ENCODE measurements at regions not wholly inside any gene's neighbourhood (a gene's known extent, or its start where the extent isn't known, plus 50 kb on each side); places are given as distances from the start of the nearest gene placed in this dataset.

DNA sequence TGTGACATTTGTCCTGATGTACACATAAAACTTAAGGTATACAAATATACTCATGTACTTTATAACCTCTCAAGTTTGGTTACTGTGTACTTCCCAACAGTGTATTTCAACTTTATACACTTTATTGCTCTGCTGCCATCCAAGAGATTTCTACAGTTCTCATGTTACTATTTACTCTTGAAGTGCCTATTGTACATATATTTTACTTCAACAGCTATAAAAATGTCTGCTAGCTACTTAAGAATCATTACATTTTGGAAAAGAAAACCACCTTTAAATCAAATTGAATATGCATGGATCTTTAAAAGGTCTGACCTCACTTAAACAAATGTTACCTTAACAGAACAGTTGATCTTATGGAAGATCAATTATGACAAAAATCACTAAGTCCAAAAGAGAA, 1056.4 kb downstream of the ADGRL3 start:
- H3K36me3 ChIP-seq (ENCODE audit: insufficient read depth, low read length), result no peaks in the 10 kb centered on the region
- no peaks in the 10 kb centered on the region for H3K27me3 ChIP-seq (ENCODE audit: insufficient read depth, low read length)
- no peak overlapping the region for H2AFZ ChIP-seq (ENCODE audit: low read length, unreplicated experiment)
- H3K27ac ChIP-seq (ENCODE audit: low read depth, low read length), result no peak overlapping the region
- H3K4me1 ChIP-seq (ENCODE audit: control insufficient read depth, insufficient read depth, low read length, unreplicated experiment), result no peaks in the 10 kb centered on the region
- no peaks in the 10 kb centered on the region for H3K79me2 ChIP-seq (ENCODE audit: control insufficient read depth, insufficient read depth, low read length, unreplicated experiment)
- no peak overlapping the region for H3K4me3 ChIP-seq (ENCODE audit: low read depth, low read length)

DNA sequence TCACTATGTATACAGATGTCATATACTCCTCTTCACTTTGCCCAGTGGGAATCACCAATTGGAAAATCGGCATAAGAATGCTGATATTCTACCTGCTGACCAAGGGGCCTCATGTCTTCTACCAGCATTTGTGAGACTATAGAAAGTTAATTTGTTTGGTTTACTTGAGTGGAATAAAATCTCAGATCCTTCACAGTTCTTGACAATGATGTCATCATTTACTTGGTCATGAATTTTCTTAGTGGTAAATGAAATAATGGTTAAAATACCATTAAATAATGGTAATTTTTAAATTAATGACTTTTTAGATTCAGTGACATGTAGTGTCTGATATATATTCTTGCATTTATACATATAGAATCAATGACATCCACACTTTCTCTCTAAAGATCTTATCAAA, 1052.6 kb downstream of the ADGRL3 start:
- Histone ChIP-seq H3K79me2 (ENCODE audit: control insufficient read depth, insufficient read depth, low read length, unreplicated experiment) (no peaks in the 10 kb centered on the region), H3K27me3 (ENCODE audit: insufficient read depth, low read length) (no peaks in the 10 kb centered on the region), H3K36me3 (ENCODE audit: insufficient read depth, low read length) (no peaks in the 10 kb centered on the region), H2AFZ (ENCODE audit: low read length, unreplicated experiment) (no peak overlapping the region), H3K4me3 (ENCODE audit: low read depth, low read length) (no peak overlapping the region), H3K27ac (ENCODE audit: low read depth, low read length) (no peak overlapping the region), H3K4me1 (ENCODE audit: control insufficient read depth, insufficient read depth, low read length, unreplicated experiment) (no peaks in the 10 kb centered on the region)

GRCh38 chr4:62250100-62250499, 1050.0 kb downstream of the ADGRL3 start:
- no peak overlapping the region for H3K27ac ChIP-seq (ENCODE audit: low read depth, low read length)
- no peak overlapping the region for H3K4me3 ChIP-seq (ENCODE audit: low read depth, low read length)
- no peaks in the 10 kb centered on the region for H3K4me1 ChIP-seq (ENCODE audit: control insufficient read depth, insufficient read depth, low read length, unreplicated experiment)
- H2AFZ ChIP-seq (ENCODE audit: low read length, unreplicated experiment), result no peak overlapping the region
- H3K27me3 ChIP-seq (ENCODE audit: insufficient read depth, low read length), result no peaks in the 10 kb centered on the region
- no peaks in the 10 kb centered on the region for H3K36me3 ChIP-seq (ENCODE audit: insufficient read depth, low read length)
- no peaks in the 10 kb centered on the region for H3K79me2 ChIP-seq (ENCODE audit: control insufficient read depth, insufficient read depth, low read length, unreplicated experiment)

DNA sequence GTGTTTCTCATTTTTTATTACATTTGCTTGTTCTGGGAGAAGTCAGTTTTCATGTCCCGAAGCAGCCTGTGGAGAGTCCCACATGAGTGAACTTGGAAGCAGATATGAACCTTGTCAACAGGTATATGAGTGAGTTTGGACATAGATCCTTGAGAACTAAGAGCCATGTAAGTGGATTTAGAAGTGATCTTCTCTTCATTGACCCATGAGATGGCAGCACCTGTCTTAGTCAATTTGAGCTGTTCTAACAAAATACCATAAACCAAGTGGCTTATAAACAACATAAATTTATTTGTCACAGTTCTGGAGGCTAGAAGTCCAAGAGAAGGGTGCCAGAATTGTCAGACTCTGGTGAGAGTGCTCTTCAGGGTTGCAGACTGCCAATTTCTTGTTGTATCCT, 1043.8 kb downstream of the ADGRL3 start:
- Histone ChIP-seq H3K4me3 (ENCODE audit: low read depth, low read length) (no peak overlapping the region), H3K4me1 (ENCODE audit: control insufficient read depth, insufficient read depth, low read length, unreplicated experiment) (no peaks in the 10 kb centered on the region), H3K79me2 (ENCODE audit: control insufficient read depth, insufficient read depth, low read length, unreplicated experiment) (no peaks in the 10 kb centered on the region), H3K27me3 (ENCODE audit: insufficient read depth, low read length) (no peaks in the 10 kb centered on the region), H2AFZ (ENCODE audit: low read length, unreplicated experiment) (no peak overlapping the region), H3K36me3 (ENCODE audit: insufficient read depth, low read length) (no peaks in the 10 kb centered on the region), H3K27ac (ENCODE audit: low read depth, low read length) (no peak overlapping the region)

DNA sequence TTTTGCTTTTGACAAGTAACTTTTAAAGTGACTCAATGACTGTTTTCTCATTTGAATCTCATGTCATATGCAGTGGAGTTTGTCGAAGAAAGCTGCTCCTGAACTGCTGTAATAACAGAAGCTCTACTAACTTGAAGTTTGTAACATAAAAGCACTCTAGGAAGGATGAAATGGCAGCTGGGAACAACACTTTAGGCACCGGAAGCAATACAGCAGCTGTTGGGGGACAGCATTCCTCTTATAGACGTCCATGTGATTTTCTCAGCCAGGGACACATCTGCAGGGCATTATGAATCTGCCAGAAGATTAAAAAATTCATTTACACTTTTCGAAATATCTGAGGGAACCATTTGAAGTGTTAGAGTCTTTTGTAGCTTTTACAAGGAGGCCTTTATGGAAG, 1035.8 kb downstream of the ADGRL3 start:
- H3K79me2 ChIP-seq (ENCODE audit: control insufficient read depth, insufficient read depth, low read length, unreplicated experiment), result no peaks in the 10 kb centered on the region
- H3K4me1 ChIP-seq (ENCODE audit: control insufficient read depth, insufficient read depth, low read length, unreplicated experiment), result no peaks in the 10 kb centered on the region
- H2AFZ ChIP-seq (ENCODE audit: low read length, unreplicated experiment), result no peak overlapping the region

GRCh38 chr4:62232814-62233213, 1032.7 kb downstream of the ADGRL3 start:
- Histone ChIP-seq H2AFZ (ENCODE audit: low read length, unreplicated experiment) (no peak overlapping the region), H3K4me3 (ENCODE audit: low read depth, low read length) (no peak overlapping the region)

More for the DNA sequence above, 1035.8 kb downstream of the ADGRL3 start:
- H3K27ac ChIP-seq (ENCODE audit: low read depth, low read length), result no peak overlapping the region
- H3K36me3 ChIP-seq (ENCODE audit: insufficient read depth, low read length), result no peaks in the 10 kb centered on the region
- no peaks in the 10 kb centered on the region for H3K27me3 ChIP-seq (ENCODE audit: insufficient read depth, low read length)
- no peak overlapping the region for H3K4me3 ChIP-seq (ENCODE audit: low read depth, low read length)

GRCh38 chr4:62231994-62232393, 1031.9 kb downstream of the ADGRL3 start:
- no peaks in the 10 kb centered on the region for H3K4me1 ChIP-seq (ENCODE audit: control insufficient read depth, insufficient read depth, low read length, unreplicated experiment)
- no peaks in the 10 kb centered on the region for H3K79me2 ChIP-seq (ENCODE audit: control insufficient read depth, insufficient read depth, low read length, unreplicated experiment)
- no peak overlapping the region for H2AFZ ChIP-seq (ENCODE audit: low read length, unreplicated experiment)
- H3K27ac ChIP-seq (ENCODE audit: low read depth, low read length), result no peak overlapping the region
- H3K4me3 ChIP-seq (ENCODE audit: low read depth, low read length), result no peak overlapping the region
- H3K36me3 ChIP-seq (ENCODE audit: insufficient read depth, low read length), result no peaks in the 10 kb centered on the region
- H3K27me3 ChIP-seq (ENCODE audit: insufficient read depth, low read length), result no peaks in the 10 kb centered on the region

More at GRCh38 chr4:62232814-62233213, 1032.7 kb downstream of the ADGRL3 start:
- H3K36me3 ChIP-seq (ENCODE audit: insufficient read depth, low read length), result no peaks in the 10 kb centered on the region
- H3K79me2 ChIP-seq (ENCODE audit: control insufficient read depth, insufficient read depth, low read length, unreplicated experiment), result no peaks in the 10 kb centered on the region
- H3K4me1 ChIP-seq (ENCODE audit: control insufficient read depth, insufficient read depth, low read length, unreplicated experiment), result no peaks in the 10 kb centered on the region
- no peaks in the 10 kb centered on the region for H3K27me3 ChIP-seq (ENCODE audit: insufficient read depth, low read length)
- no peak overlapping the region for H3K27ac ChIP-seq (ENCODE audit: low read depth, low read length)

DNA sequence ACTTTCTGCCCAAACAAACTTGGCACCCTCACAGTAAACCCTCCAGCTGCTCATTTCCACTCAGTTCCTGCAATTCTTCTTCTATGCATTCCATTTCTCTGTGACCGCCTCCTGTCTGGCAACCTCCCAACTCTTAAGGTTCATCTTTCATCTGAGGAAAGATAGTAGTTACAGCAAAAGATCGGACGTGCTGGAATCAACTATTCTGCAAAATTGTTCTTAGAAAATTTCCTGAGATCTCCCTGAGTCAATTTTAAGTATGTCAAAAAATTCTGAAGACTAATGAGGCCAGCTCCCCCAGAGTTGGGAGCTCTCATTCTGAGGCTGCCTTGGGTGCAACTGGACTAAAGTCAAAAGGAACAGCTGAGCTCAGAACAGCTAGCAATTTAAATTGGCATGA, 1026.0 kb downstream of the ADGRL3 start:
- no peaks in the 10 kb centered on the region for H3K36me3 ChIP-seq (ENCODE audit: insufficient read depth, low read length)
- no peak overlapping the region for H3K27ac ChIP-seq (ENCODE audit: low read depth, low read length)
- H3K4me3 ChIP-seq (ENCODE audit: low read depth, low read length), result no peak overlapping the region
- H2AFZ ChIP-seq (ENCODE audit: low read length, unreplicated experiment), result no peak overlapping the region
- H3K4me1 ChIP-seq (ENCODE audit: control insufficient read depth, insufficient read depth, low read length, unreplicated experiment), result no peaks in the 10 kb centered on the region
- H3K79me2 ChIP-seq (ENCODE audit: control insufficient read depth, insufficient read depth, low read length, unreplicated experiment), result no peaks in the 10 kb centered on the region
- H3K27me3 ChIP-seq (ENCODE audit: insufficient read depth, low read length), result no peaks in the 10 kb centered on the region

GRCh38 chr4:62222121-62222520, 1022.0 kb downstream of the ADGRL3 start:
- H3K4me1 ChIP-seq (ENCODE audit: control insufficient read depth, insufficient read depth, low read length, unreplicated experiment), result no peaks in the 10 kb centered on the region
- H3K79me2 ChIP-seq (ENCODE audit: control insufficient read depth, insufficient read depth, low read length, unreplicated experiment), result no peaks in the 10 kb centered on the region
- no peak overlapping the region for H3K27ac ChIP-seq (ENCODE audit: low read depth, low read length)
- no peaks in the 10 kb centered on the region for H3K27me3 ChIP-seq (ENCODE audit: insufficient read depth, low read length)
- no peaks in the 10 kb centered on the region for H3K36me3 ChIP-seq (ENCODE audit: insufficient read depth, low read length)
- H3K4me3 ChIP-seq (ENCODE audit: low read depth, low read length), result no peak overlapping the region
- H2AFZ ChIP-seq (ENCODE audit: low read length, unreplicated experiment), result no peak overlapping the region

DNA sequence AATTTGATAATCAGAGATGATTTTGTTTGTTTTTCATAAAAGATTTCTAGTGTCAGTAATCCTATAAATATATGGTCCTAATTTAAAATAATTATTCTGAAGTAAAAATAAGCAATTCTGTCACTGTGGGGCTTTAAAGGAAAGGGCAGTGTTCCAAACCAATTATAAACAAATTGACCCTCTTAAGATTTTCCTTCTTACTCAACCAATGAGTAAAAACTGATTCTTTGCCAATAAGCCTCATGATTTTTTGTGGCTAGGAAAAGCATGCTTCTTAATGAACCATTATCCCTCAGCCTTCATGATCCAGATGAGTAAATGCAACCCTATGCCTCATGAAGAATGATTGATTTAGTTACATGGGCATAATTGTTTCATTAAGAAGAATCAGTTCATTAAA, 1010.4 kb downstream of the ADGRL3 start:
- H2AFZ ChIP-seq (ENCODE audit: low read length, unreplicated experiment), result no peak overlapping the region
- no peak overlapping the region for H3K27ac ChIP-seq (ENCODE audit: low read depth, low read length)
- H3K79me2 ChIP-seq (ENCODE audit: control insufficient read depth, insufficient read depth, low read length, unreplicated experiment), result no peaks in the 10 kb centered on the region
- H3K27me3 ChIP-seq (ENCODE audit: insufficient read depth, low read length), result no peaks in the 10 kb centered on the region
- H3K4me1 ChIP-seq (ENCODE audit: control insufficient read depth, insufficient read depth, low read length, unreplicated experiment), result no peaks in the 10 kb centered on the region
- no peaks in the 10 kb centered on the region for H3K36me3 ChIP-seq (ENCODE audit: insufficient read depth, low read length)
- H3K4me3 ChIP-seq (ENCODE audit: low read depth, low read length), result no peak overlapping the region

GRCh38 chr4:62209757-62210485, 1009.8 kb downstream of the ADGRL3 start:
- H3K79me2 ChIP-seq (ENCODE audit: control insufficient read depth, insufficient read depth, low read length, unreplicated experiment), result no peaks in the 10 kb centered on the region
- H3K27me3 ChIP-seq (ENCODE audit: insufficient read depth, low read length), result no peaks in the 10 kb centered on the region
- no peaks in the 10 kb centered on the region for H3K4me1 ChIP-seq (ENCODE audit: control insufficient read depth, insufficient read depth, low read length, unreplicated experiment)
- no peak overlapping the region for H3K27ac ChIP-seq (ENCODE audit: low read depth, low read length)
- no peak overlapping the region for H2AFZ ChIP-seq (ENCODE audit: low read length, unreplicated experiment)
- no peaks in the 10 kb centered on the region for H3K36me3 ChIP-seq (ENCODE audit: insufficient read depth, low read length)
- no peak overlapping the region for H3K4me3 ChIP-seq (ENCODE audit: low read depth, low read length)

Data from ACC112 (cell line).